ENCODE measurements at regions not wholly inside any gene's neighbourhood (a gene's known extent, or its start where the extent isn't known, plus 50 kb on each side); places are given as distances from the start of the nearest gene placed in this dataset.

GRCh38 chr20:11448554-11448953 lies 469.1 kb upstream of the BTBD3 start:
- H3K9me2 ChIP-seq (replicated peaks; ENCODE audit: insufficient read depth, low read length): no peaks in the 10 kb centered on the region
- H3K9ac ChIP-seq (ENCODE audit: low read length): no peak overlapping the region
- H3K36me3 ChIP-seq (replicated peaks; ENCODE audit: insufficient read depth, low read length): no peaks in the 10 kb centered on the region
- TF ChIP-seq EZH2 (optimal IDR thresholded peaks at IDR 0.05; ENCODE audit: low read depth, low read length) (no peak), CTCF (IDR thresholded peaks at IDR 0.05; ENCODE audit: low read length) (no peak), EZH2phosphoT487 (IDR thresholded peaks at IDR 0.05; ENCODE audit: low read length) (no peak)
- no peaks in the 10 kb centered on the region for H4K20me1 ChIP-seq (ENCODE audit: insufficient read depth, low read length)
- no peak for DNase-seq
- no peaks in the 10 kb centered on the region for H3K9me3 ChIP-seq (replicated peaks; ENCODE audit: insufficient read depth, low read length)
- H2AFZ ChIP-seq (ENCODE audit: low read length): no peak overlapping the region
- no peaks in the 10 kb centered on the region for H3F3A ChIP-seq (ENCODE audit: insufficient read depth, low read length)
- no peak overlapping the region for H3K27ac ChIP-seq (ENCODE audit: low read length)
- H3K4me2 ChIP-seq (ENCODE audit: low read depth, low read length): no peak overlapping the region
- no peak overlapping the region for H3K4me3 ChIP-seq (ENCODE audit: low read length)
- H3K4me1 ChIP-seq (ENCODE audit: low read length): no peaks in the 10 kb centered on the region
- H3K27me3 ChIP-seq (replicated peaks; ENCODE audit: insufficient read depth, low read length): no peaks in the 10 kb centered on the region
- H3K79me2 ChIP-seq (ENCODE audit: low read length): no peaks in the 10 kb centered on the region

- Histone ChIP-seq H3K36me3 (replicated peaks; ENCODE audit: insufficient read depth, low read length) (no peaks in the 10 kb centered on the region), H3K4me3 (ENCODE audit: low read length) (no peak overlapping the region), H2AFZ (ENCODE audit: low read length) (no peak overlapping the region), H3K9ac (ENCODE audit: low read length) (no peak overlapping the region), H4K20me1 (ENCODE audit: insufficient read depth, low read length) (no peaks in the 10 kb centered on the region), H3F3A (ENCODE audit: insufficient read depth, low read length) (no peaks in the 10 kb centered on the region), H3K4me1 (ENCODE audit: low read length) (no peaks in the 10 kb centered on the region), H3K27ac (ENCODE audit: low read length) (no peak overlapping the region), H3K4me2 (ENCODE audit: low read depth, low read length) (no peak overlapping the region), H3K9me3 (replicated peaks; ENCODE audit: insufficient read depth, low read length) (no peaks in the 10 kb centered on the region), H3K9me2 (replicated peaks; ENCODE audit: insufficient read depth, low read length) (no peaks in the 10 kb centered on the region), H3K79me2 (ENCODE audit: low read length) (no peaks in the 10 kb centered on the region), H3K27me3 (replicated peaks; ENCODE audit: insufficient read depth, low read length) (no peaks in the 10 kb centered on the region)
- TF ChIP-seq CTCF (IDR thresholded peaks at IDR 0.05; ENCODE audit: low read length) (no peak), EZH2 (optimal IDR thresholded peaks at IDR 0.05; ENCODE audit: low read depth, low read length) (no peak), EZH2phosphoT487 (IDR thresholded peaks at IDR 0.05; ENCODE audit: low read length) (no peak)
- DNase-seq: no peak
Measured at GRCh38 chr20:11451793-11452291, 465.9 kb upstream of the BTBD3 start.

- no peaks in the 10 kb centered on the region for H3F3A ChIP-seq (ENCODE audit: insufficient read depth, low read length)
- H3K9me3 ChIP-seq (replicated peaks; ENCODE audit: insufficient read depth, low read length): no peaks in the 10 kb centered on the region
- H3K4me1 ChIP-seq (ENCODE audit: low read length): no peaks in the 10 kb centered on the region
- no peak overlapping the region for H3K9ac ChIP-seq (ENCODE audit: low read length)
- H3K4me2 ChIP-seq (ENCODE audit: low read depth, low read length): no peak overlapping the region
- no peak for DNase-seq
- H4K20me1 ChIP-seq (ENCODE audit: insufficient read depth, low read length): no peaks in the 10 kb centered on the region
- H3K36me3 ChIP-seq (replicated peaks; ENCODE audit: insufficient read depth, low read length): no peaks in the 10 kb centered on the region
- no peak overlapping the region for H3K4me3 ChIP-seq (ENCODE audit: low read length)
- H3K9me2 ChIP-seq (replicated peaks; ENCODE audit: insufficient read depth, low read length): no peaks in the 10 kb centered on the region
- no peak overlapping the region for H2AFZ ChIP-seq (ENCODE audit: low read length)
- no peaks in the 10 kb centered on the region for H3K27me3 ChIP-seq (replicated peaks; ENCODE audit: insufficient read depth, low read length)
- H3K27ac ChIP-seq (ENCODE audit: low read length): no peak overlapping the region
- TF ChIP-seq EZH2phosphoT487 (IDR thresholded peaks at IDR 0.05; ENCODE audit: low read length) (no peak), EZH2 (optimal IDR thresholded peaks at IDR 0.05; ENCODE audit: low read depth, low read length) (no peak), CTCF (IDR thresholded peaks at IDR 0.05; ENCODE audit: low read length) (no peak)
- no peaks in the 10 kb centered on the region for H3K79me2 ChIP-seq (ENCODE audit: low read length)
Measured at GRCh38 chr20:11452326-11452725, 465.4 kb upstream of the BTBD3 start.
